GM21528 (cell line): ENCODE measurements at regions not wholly inside any gene's neighbourhood (a gene's known extent, or its start where the extent isn't known, plus 50 kb on each side); places are given as distances from the start of the nearest gene placed in this dataset.
"Not testable (repeated sequence)": the region's sequence is repeated elsewhere in the genome, so short reads cannot be mapped to it uniquely, and the experiment has no call there.

Source experiments
- ATAC-seq: cut with Tn5 transposase; IDR thresholded peaks from one replicate; pipeline ENCODE4 v1.9.1; 2021; ENCODE audit warnings: mild to moderate bottlenecking, moderate library complexity; ENCODE audit not compliant: unreplicated experiment, low FRiP score

DNA sequence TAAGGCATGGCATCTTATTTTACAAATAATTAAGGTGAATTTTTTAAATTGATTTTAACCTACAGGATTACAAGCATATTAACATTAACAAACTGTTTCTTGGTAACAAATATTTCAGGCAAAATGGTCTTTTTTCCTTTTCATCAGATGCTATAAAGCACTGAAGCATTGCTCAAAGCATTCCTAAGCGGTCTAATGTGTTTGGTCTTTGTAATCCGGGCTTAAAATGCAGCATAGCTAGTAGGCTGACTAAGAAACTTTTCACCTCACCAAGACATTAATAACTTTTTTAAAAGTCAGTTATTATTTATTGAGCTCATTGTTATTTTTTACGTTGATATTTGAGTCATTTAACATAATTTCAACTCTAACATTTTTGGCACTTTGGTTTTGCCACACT, 538.8 kb upstream of the SLC39A10 start:
- no peak for ATAC-seq

DNA sequence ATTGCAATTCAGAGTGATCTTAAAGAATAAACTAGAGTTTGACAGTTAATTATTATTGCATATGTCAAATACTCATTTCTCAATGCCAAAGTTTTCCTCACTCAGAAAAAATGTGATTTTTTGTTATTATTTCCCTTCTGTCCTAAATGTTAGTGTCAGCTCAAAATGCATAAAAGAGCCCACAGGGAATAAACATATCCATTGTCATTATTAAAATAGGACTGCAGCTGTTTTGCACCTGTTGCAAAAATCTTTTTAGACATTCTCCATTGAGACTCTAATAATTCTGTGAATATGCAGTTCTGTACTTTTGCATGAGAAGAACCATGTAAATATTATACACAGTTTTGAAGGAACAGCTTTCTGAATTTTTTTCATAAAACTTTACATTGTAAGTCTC, 540.0 kb upstream of the SLC39A10 start:
- no peak for ATAC-seq

DNA sequence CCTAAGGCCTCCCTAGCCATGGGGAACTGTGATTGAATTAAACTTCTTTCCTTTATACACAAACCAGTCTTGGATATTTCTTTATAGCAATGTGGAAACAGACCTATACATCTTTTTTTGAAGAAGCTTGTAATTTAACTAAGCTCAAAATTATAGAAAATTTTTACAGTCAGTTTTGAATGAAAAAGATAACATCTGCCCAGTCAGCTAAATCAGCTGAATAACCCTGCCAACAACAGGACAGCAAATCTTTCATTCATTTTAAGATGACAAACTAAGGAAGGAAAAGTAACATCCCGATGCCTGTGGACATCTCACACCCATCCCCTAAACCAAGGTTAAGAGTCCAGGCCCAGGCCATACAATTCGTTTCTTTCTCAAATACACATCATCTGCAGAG, 541.3 kb upstream of the SLC39A10 start:
- ATAC-seq, result no peak

DNA sequence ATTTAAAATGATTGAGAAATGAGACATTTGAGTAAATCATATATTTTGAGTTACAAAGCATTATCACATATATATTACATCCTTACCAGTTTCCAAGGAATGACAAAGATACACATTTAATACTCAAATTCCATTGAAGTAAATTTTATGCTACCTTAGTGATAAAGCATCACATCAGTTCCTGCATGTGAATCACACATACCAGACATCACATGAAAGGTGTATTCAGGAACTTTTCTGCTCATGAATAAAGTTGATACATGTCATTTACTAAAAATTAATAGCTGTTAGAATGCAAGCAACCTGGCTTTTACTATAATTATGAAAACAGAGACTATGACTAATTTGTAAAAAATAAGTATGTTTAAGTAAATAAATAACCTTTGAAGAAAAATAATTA, 548.8 kb upstream of the SLC39A10 start:
- no peak for ATAC-seq

DNA sequence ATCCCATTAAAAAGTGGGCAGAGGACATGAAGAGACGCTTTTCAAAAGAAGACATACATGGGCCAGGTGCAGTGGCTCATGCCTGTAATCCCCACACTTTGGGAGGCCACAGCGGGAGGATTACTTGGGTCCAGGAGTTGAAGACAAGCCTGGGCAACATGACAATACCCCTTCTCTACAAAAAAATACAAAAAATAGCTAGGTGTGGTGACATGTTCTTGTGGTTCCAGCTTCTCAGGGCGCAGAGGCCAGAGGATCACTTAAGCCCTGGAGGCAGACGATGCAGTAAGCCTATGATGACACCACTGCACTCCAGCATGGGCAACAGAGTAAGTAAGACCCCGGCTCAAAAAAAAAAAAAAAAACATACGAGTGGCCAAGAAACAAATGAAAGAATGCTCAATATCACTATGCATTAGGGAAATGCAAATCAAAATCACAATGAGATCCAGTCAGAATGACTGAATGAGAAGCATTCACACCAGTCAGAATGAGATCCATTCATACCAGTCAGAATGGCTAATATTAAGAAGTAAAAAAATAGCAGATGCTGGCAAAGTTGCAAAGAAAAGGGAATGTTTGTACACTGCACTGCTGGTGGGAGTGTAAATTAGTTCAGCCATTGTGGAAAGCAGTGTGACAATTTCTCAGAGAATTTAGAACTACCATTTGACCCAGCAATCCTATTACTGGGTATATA, 550.2 kb upstream of the SLC39A10 start:
- ATAC-seq, result no peak

DNA sequence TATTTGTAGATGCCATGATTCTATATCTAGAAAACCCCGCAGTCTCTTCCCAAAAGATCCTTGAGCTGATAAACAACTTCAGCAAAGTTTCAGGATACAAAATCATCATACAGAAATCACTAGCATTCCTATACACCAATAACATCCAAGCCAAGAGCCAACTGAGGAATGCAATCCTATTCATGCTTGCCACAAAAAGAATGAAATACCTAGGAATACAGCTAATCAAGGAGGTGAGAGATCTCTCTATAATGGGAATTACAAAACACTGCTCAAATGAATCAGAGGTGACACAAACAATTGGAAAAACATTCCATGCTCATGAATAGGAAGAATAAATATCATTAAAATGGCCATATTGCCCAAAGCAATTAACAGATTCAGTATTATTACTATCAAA, 551.4 kb upstream of the SLC39A10 start:
- ATAC-seq, result no peak

DNA sequence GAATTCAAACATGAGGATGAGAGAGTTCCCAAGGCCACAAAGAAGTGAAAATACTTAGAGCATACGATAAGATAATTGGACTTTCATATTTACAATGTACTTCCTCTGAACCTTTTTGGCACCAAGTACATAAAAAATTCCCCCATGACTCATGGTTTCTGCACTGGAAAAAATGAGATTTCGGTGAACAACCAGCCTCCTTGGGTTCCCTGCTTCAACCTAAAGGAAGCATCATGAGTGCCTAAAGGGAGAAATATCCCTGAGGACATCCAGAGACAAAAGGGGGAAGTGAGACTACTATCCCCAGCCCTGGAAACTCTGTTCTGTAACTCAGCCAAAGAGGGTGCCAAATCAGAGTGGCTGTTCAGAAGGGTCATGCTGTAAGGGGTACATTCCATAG, 562.7 kb upstream of the SLC39A10 start:
- ATAC-seq, result no peak

DNA sequence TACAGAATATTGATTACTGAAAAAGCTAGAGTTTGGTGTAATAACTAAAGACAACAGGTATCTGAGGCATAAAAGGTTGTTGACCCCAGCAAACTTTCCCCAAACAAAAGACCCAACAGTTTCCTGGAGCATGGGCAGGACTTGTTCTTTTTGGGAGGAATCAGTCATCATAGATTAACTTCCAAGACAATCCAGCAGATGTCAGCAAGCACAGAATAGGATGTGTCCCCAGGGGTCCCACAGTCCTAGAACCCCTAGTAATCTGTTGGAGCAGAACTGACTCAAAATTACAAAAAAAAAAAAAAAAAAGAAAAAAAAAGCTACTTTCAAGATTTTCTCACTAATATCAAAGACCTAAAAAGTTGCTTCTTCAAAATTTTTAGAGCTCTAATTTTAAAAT, 564.7 kb upstream of the SLC39A10 start:
- ATAC-seq, result no peak

DNA sequence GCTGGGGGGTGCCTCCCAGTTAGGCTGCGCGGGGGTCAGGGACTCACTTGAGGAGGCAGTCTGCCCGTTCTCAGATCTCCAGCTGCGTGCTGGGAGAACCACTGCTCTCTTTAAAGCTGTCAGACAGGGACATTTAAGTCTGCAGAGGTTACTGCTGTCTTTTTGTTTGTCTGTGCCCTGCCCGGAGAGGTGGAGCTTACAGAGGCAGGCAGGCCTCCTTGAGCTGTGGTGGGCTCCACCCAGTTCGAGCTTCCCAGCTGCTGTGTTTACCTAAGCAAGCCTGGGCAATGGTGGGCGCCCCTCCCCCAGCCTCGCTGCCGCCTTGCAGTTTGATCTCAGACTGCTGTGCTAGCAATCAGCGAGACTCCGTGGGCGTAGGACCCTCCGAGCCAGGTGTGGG, 584.2 kb upstream of the SLC39A10 start:
- ATAC-seq, result not testable (repeated sequence)

DNA sequence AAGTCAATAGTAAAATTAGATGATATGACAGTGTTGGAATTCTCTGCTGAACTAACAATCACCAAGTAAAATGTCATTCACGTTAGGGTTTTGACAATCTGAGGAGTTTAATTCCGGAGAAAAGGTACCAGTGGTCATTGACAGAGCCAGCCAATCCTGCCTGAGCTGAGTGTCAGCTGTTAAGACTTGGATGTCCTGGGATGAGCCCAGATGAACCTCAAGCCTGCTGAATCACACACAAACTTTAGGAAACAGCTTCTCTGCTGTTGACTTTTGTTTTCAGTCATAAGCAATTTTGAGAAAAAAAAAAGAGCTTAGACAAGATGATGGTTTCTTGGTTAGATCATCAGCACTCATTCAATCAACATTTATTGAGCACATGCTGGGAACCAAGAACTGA, 600.0 kb upstream of the SLC39A10 start:
- no peak for ATAC-seq

DNA sequence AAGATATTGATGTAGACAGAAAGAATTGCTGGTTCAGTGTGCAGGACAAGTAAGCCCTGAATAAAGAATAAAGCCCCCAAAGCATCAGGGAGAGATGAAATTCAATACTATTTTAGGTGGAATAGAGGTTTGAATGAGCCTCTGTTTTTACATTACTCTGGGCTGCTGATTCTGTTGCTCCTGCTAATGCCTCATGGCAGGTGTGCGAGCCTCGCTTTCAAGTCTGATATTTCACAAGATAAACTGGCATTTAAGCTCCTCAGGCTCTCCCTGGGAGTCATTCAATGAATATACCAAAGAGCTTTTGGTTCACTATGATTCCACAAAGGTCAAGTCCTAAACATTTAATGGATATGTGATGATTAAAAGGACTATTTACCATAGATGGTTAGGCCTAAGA, 601.0 kb upstream of the SLC39A10 start:
- no peak for ATAC-seq

DNA sequence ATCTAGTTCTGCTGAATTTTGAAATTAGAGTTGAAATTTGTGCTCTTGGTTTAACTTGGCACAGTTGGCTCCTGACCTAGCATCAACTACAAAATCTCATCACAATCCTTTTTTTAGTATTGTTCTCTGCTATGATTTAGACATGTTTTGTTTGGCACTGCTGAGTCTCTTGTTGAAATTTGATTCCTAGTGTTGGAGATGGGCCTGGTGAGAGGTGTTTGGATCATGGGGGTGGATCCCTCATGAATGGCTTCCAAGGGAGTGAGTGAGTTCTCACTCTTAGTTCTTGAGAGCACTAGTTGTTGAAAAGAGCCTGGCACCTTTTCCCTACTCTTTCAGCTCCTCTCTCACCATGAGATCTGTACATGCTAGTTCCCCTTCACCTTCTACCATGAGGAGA, 605.6 kb upstream of the SLC39A10 start:
- no peak for ATAC-seq

DNA sequence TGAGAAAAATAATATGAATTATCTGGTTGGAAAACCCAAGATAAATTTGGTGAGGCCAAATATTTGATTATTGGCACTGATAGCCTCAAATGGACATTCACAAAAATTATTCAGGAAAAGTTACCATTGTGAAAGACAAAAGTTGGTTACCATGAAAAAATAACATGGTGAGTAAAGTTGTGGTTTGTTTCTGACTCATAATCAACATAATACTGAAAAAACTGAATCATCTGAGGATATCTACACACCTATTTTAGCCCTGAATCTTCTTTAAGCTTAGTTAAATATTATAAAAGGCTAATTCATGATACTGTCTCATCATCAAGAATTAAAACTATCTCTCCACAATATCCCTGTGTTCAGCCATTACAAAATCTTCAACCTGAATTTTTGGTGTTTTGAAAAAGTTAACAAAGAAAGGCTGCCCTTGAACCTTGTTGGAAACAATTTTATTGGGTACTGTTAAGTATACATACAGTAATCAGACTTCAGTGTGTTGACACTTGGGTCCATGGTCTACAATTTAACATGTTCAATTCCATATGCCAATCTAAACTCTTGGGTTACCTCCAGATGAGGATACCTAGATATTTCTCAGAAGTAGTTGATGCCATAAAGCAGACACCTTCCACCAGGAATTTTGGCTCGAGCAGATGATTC, 607.5 kb upstream of the SLC39A10 start:
- ATAC-seq, result peak; percentile 76

DNA sequence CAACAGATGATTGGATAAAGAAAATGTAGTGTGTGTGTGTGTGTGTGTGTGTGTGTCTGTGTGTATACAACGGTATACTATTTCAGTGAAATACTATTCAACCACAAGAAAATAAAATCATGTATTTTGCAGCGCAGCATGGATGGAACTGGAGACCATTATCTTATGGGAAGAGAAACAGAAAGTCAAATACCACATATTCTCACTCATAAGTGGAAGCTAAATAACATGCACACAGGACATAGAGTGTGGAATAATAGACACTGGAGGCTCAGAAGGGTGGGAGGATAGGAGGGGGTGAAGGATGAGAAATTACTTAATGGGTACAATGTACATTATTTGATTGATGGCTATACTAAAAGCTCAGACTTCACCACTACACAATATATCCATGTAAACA, 609.1 kb upstream of the SLC39A10 start:
- ATAC-seq, result no peak

DNA sequence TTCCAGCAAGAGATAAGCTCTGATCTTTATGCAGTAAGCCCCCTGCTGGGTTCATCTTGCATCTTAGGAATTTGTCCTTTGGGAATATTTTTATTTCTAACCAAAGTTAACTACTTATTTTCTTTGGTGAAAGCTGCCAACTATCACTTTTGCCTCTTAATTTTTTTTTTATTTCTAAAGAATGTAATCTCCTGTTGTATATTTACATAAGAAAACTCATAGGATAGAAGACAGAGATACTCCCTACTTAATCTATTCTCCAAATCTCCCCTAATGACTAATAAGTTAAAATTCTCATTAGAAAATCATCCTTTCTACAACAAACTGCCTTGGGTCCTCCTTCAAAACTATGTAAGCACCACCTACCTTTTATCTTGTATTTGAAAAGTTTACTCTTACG, 612.2 kb upstream of the SLC39A10 start:
- no peak for ATAC-seq

DNA sequence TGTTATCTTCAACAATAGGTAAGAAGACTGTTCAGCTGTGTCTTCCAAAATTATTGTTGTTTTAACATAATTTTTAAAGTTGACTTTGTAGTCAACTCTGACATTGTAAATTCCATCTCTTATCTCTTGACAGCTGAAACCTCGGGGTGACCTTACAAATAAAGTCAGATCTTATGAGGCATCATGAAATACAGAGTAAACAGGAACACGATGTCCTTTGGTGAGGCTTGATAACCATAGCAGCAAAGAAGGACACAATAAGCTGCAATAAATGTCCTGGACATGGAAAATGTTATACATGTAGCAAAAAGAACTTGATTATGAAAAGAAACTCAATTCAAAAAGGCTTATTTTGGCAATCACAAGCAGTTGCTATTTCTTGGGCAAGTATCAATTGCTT, 618.9 kb upstream of the SLC39A10 start:
- no peak for ATAC-seq

DNA sequence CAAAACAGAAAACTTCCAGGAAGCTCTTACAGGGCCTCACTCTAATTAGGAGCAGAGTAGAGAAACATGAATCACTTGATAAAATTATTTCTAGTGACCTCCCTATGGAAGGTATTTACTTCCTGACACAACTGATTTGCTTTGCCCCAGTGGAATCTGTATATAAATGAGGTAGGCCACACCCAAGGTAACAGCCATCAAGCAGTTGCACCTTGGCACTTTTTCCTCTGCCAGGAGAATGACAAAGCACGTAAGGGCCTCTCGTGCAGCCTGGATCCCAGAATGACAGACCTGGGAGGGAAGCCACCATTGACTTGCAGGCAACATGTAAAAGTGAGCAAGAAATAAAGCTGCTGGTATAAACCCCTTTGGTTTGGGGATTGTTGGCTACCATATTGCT, 620.0 kb upstream of the SLC39A10 start:
- no peak for ATAC-seq

DNA sequence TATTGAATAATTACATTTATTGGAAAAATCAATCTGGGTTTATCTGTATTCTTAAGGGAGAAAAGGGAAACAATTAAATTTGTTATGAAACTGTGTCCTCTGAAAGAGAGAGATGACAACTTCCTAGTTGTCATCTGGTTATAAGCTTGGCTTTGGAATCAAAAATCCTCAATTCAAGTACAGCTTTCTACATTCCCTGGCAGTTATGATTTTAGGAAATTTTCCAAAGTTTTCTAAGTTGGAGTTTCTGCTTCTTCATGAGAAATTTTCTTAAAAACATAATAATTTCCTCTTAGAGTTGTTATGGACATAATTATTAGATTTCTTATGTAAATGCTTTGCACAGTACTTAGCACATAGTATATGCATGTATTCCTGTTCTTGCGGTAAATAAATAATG, 625.6 kb upstream of the SLC39A10 start:
- ATAC-seq, result no peak

DNA sequence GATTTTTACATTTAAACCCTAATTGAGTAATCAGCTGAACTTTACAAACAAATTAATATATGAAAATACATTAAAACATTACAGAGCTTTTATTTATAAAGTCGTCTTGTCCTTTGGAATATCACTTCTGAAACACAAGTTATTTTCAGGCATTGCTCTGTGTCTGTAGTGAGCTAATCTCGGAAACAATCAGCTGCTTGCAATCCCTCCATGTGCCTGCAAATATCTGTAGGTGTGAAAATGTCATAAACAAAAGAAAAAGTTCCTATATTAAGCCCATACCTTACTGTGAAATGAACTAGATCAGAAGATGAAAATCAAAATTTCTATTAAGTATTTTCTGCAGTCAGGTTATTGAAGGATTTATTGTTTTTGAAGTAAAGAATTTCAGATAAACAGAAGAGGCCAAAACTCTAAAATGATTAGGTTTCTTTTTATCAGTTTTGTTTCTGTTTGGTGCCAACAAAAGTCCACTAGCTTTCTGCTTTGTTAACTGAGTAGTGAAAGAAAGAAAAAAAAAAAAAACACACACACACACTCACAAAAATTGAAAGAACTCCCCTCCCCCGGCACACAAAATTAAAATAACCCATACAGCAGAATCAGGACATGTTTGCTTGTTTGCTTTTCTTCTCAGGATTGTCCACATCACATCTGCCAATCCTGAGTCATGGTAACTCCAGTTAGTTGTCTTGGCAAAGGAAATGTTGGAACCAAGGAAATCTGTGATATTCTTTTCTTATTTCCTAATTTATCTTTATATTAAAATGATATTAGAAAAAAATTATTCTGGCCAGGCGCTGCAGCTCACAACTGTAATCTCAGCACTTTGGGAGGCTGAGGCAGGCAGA, 627.0 kb upstream of the SLC39A10 start:
- no peak for ATAC-seq

DNA sequence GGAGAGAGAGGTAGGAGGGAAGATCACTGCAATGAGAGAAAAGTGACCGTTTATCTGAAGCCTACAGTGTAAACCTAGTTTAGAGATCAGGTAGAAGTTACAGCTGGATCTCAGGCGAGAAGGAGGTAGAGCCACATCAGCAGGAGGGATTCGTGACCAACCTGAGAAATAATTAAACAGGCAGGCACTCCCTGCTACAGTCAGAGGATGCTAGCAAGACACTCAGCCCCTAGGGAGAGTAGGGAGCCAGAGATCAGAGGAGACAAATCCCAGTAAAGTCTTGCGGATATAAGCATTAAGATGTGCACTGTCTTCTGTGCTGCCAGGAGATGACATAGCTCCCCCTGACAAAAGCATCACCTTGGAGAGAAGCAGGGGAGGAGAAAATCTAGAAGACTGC, 629.1 kb upstream of the SLC39A10 start:
- no peak for ATAC-seq

DNA sequence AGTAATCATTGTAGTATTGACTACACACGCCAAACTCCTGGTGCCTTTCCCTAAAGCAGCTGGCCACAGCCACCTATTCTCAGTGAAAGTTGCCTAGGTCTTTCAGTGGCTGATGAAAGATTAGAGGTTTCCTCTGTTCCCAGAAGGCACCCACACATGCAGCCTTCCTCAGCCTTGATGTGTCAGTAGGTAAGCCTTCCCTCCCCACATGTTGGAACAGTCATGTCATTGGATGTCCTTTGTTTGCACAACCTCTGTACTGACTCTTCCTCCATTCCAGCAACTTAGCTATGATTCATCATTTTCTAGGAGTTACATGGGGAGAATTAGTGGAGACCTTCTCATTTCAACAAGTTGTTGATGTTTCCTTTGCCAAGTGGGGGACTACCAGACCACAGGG, 630.8 kb upstream of the SLC39A10 start:
- ATAC-seq, result no peak

DNA sequence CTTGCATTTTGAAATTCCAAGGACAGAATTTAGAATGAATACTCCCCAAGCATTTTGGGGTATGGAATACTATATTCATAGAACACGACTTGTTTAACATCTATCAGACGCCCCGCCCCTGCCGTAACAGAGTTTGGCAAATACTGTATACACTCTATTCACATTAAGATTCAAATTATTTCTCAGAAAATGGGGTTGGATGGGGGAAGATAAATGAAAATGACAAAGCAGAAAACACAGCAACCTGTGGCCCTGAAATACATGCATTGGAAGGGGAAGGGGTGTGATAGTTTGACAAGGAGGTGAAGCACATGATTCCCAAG, 634.6 kb upstream of the SLC39A10 start:
- no peak for ATAC-seq
